ENCODE measurements at regions not wholly inside any gene's neighbourhood (a gene's known extent, or its start where the extent isn't known, plus 50 kb on each side); places are given as distances from the start of the nearest gene placed in this dataset.

GRCh38 chr4:187565416-187565815 is 430.2 kb upstream of the ZFP42 start:
- no peak for TF ChIP-seq EZH2 (IDR thresholded peaks at IDR 0.05; ENCODE audit: borderline replicate concordance, low read length)
- TF ChIP-seq, protein P1, sequence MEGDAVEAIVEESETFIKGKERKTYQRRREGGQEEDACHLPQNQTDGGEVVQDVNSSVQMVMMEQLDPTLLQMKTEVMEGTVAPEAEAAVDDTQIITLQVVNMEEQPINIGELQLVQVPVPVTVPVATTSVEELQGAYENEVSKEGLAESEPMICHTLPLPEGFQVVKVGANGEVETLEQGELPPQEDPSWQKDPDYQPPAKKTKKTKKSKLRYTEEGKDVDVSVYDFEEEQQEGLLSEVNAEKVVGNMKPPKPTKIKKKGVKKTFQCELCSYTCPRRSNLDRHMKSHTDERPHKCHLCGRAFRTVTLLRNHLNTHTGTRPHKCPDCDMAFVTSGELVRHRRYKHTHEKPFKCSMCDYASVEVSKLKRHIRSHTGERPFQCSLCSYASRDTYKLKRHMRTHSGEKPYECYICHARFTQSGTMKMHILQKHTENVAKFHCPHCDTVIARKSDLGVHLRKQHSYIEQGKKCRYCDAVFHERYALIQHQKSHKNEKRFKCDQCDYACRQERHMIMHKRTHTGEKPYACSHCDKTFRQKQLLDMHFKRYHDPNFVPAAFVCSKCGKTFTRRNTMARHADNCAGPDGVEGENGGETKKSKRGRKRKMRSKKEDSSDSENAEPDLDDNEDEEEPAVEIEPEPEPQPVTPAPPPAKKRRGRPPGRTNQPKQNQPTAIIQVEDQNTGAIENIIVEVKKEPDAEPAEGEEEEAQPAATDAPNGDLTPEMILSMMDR (conservative IDR thresholded peaks at IDR 0.05 in 1 of 2, IDR thresholded peaks at IDR 0.05 in 1 of 2; ENCODE audit: extremely low read depth in 1 of 2, insufficient read depth in 1 of 2, low read depth in 1 of 2, low read length in 2 of 2): no peak

All from mammary epithelial cell (primary cell).